Stimulated activated naive CD4-positive, alpha-beta T cell treated with Interleukin-2 at 50 U/mL for 16 hours (primary cell): ENCODE measurements at regions not wholly inside any gene's neighbourhood (a gene's known extent, or its start where the extent isn't known, plus 50 kb on each side); places are given as distances from the start of the nearest gene placed in this dataset.

ENCODE experiments used
- DNase-seq: peaks from one replicate; lab custom pipeline; 2025; lab: John Stamatoyannopoulos, UW

GRCh38 chr2:62302631-62303435, 106.9 kb downstream of the B3GNT2 start:
- DNase-seq = no peak

- no peak for DNase-seq
Measured at GRCh38 chr2:62300925-62301324, 105.0 kb downstream of the B3GNT2 start.

- DNase-seq = no peak
Measured at GRCh38 chr2:62297624-62298010, 101.7 kb downstream of the B3GNT2 start.

- DNase-seq = no peak
Measured at GRCh38 chr2:62296832-62297623, 101.1 kb downstream of the B3GNT2 start.

GRCh38 chr2:62296034-62296831, 100.3 kb downstream of the B3GNT2 start:
- no peak for DNase-seq

GRCh38 chr2:62293490-62294271, 97.8 kb downstream of the B3GNT2 start:
- DNase-seq = no peak

- no peak for DNase-seq
Measured at GRCh38 chr2:62293151-62293489, 97.2 kb downstream of the B3GNT2 start.

- no peak for DNase-seq
Measured at GRCh38 chr2:62292190-62292589, 96.3 kb downstream of the B3GNT2 start.

- DNase-seq = no peak
Measured at GRCh38 chr2:62291517-62292137, 95.7 kb downstream of the B3GNT2 start.

- no peak for DNase-seq
Measured at GRCh38 chr2:62291052-62291451, 95.1 kb downstream of the B3GNT2 start.

- DNase-seq = peak; percentile 26
Measured at GRCh38 chr2:62287899-62288880, 92.3 kb downstream of the B3GNT2 start.

GRCh38 chr2:62287282-62287681, 91.4 kb downstream of the B3GNT2 start:
- DNase-seq = no peak

GRCh38 chr2:62286089-62286785, 90.3 kb downstream of the B3GNT2 start:
- DNase-seq = no peak

GRCh38 chr2:62284980-62285379, 89.1 kb downstream of the B3GNT2 start:
- DNase-seq = no peak

- no peak for DNase-seq
Measured at GRCh38 chr2:62284471-62284870, 88.6 kb downstream of the B3GNT2 start.

- no peak for DNase-seq
Measured at GRCh38 chr2:62283147-62283546, 87.2 kb downstream of the B3GNT2 start.

- DNase-seq = no peak
Measured at GRCh38 chr2:62281663-62282062, 85.7 kb downstream of the B3GNT2 start.

GRCh38 chr2:62277688-62278087, 81.8 kb downstream of the B3GNT2 start:
- DNase-seq = no peak
